Activated CD8-positive, alpha-beta T cell treated with anti-CD3 and anti-CD28 coated beads for 36 hours (primary cell): ENCODE measurements at regions not wholly inside any gene's neighbourhood (a gene's known extent, or its start where the extent isn't known, plus 50 kb on each side); places are given as distances from the start of the nearest gene placed in this dataset.

Source experiments
- ATAC-seq: fragments of 200-7000 bp; cut with Tn5 transposase; one replicate; pipeline ENCODE4 v1.10.0; 2021; ENCODE audit warnings: mild to moderate bottlenecking, moderate library complexity
- CTCF ChIA-PET: fragments of 350-600 bp; sonication (Branson Sonifier 250); formaldehyde crosslinking; loops from one replicate; lab custom pipeline; 2021; ENCODE audit warnings: antibody characterized with exemption; lab: Charles Lee
- POLR2A ChIA-PET: fragments of 350-600 bp; sonication (Branson Sonifier 250); formaldehyde crosslinking; loops from one replicate; lab custom pipeline; 2021; ENCODE audit warnings: antibody characterized with exemption; lab: Charles Lee
- DNase-seq: peaks from one replicate; pipeline ENCODE4 v3.0.0-alpha.2; 2020
- H3K27ac Mint-ChIP-seq: one replicate; pipeline ENCODE4 v1.8.0; 2021; ENCODE audit warnings: mild to moderate bottlenecking, mixed read lengths
- H3K27me3 Mint-ChIP-seq: one replicate; pipeline ENCODE4 v1.8.0; 2021; ENCODE audit warnings: mixed read lengths
- H3K36me3 Mint-ChIP-seq: one replicate; pipeline ENCODE4 v1.8.0; 2021; ENCODE audit warnings: low read depth, mixed read lengths
- H3K4me1 Mint-ChIP-seq: one replicate; pipeline ENCODE4 v1.8.0; 2021; ENCODE audit warnings: low read depth, mixed read lengths
- H3K4me3 Mint-ChIP-seq: one replicate; pipeline ENCODE4 v1.8.0; 2021; ENCODE audit warnings: mild to moderate bottlenecking, moderate library complexity, mixed read lengths
- H3K9me3 Mint-ChIP-seq: one replicate; pipeline ENCODE4 v1.8.0; 2021; ENCODE audit warnings: mixed read lengths
- intact Hi-C: fragments of 100-400 bp; cut with micrococcal nuclease; formaldehyde crosslinking; loops from one replicate; pipeline ENCODE4 v1.10.0; 2022
- TF ChIP-seq, protein P1 (sequence below): fragments of 200-600 bp; IDR thresholded peaks from one replicate; pipeline ENCODE4 v1.8.0; 2022; ENCODE audit warnings: antibody characterized with exemption, mild to moderate bottlenecking

GRCh38 chr15:66937588-66937987 is 127.8 kb upstream of the SMAD3 start:
- POLR2A ChIA-PET = no interaction called here
- CTCF ChIA-PET = interaction anchor here (1.3 kb wide), 1 partner anchor 9 kb away, joined by 6 read pairs; no protein-coding TSS in a partner anchor
- Mint-ChIP-seq H3K9me3 (peaks cover 4% of the 10 kb centered on the region), H3K36me3 (no peaks in the 10 kb centered on the region), H3K27ac (no peak overlapping the region), H3K4me1 (peaks cover 14% of the 10 kb centered on the region), H3K4me3 (no peak overlapping the region), H3K27me3 (peaks cover 2% of the 10 kb centered on the region)
- no peak for ATAC-seq
- TF ChIP-seq, protein P1, sequence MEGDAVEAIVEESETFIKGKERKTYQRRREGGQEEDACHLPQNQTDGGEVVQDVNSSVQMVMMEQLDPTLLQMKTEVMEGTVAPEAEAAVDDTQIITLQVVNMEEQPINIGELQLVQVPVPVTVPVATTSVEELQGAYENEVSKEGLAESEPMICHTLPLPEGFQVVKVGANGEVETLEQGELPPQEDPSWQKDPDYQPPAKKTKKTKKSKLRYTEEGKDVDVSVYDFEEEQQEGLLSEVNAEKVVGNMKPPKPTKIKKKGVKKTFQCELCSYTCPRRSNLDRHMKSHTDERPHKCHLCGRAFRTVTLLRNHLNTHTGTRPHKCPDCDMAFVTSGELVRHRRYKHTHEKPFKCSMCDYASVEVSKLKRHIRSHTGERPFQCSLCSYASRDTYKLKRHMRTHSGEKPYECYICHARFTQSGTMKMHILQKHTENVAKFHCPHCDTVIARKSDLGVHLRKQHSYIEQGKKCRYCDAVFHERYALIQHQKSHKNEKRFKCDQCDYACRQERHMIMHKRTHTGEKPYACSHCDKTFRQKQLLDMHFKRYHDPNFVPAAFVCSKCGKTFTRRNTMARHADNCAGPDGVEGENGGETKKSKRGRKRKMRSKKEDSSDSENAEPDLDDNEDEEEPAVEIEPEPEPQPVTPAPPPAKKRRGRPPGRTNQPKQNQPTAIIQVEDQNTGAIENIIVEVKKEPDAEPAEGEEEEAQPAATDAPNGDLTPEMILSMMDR = no peak
- no peak for DNase-seq
- intact Hi-C loops = no loop called here

DNA sequence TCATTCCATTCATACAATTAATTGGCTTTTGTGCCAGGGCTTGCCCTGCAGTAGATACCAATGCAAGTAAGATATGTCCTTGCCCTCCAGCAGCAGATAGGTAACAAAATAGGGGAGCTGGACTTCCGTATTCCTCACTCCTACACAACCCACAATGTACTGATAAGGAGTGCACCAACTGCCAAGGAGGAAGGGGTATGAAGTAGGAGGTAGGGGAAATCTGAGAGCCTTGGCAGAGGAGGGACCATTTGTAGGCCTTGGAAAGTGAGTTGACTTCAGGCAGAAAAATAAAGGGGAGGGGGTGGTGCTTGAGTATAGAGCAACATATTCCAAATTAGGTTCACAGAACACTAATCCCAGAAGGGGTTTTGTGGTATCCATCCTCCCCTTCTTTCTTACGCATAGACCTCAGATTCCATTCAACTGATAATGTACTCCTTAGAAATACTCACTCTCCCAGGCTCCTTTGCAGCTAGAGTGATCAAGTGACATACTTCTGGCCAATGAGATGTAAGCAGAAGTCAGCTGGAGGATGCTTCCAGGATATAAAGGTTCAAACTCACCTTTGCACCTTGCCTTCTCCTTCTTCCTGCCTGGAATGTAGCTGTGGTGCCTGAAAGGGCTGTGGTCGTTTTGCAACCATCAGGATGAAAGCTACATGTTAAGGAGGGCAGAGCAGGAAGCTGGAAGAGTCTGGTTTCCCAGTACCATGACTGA is 127.1 kb upstream of the SMAD3 start:
- Mint-ChIP-seq H3K9me3 (peaks cover 4% of the 10 kb centered on the region), H3K27me3 (peaks cover 2% of the 10 kb centered on the region), H3K4me1 (peaks cover 14% of the 10 kb centered on the region), H3K36me3 (no peaks in the 10 kb centered on the region), H3K4me3 (no peak overlapping the region), H3K27ac (no peak overlapping the region)
- ChIA-PET POLR2A (no interaction called here), CTCF (interaction anchor here (1.3 kb wide), 1 partner anchor 8 kb away, joined by 6 read pairs; no protein-coding TSS in a partner anchor)
- no peak for DNase-seq
- intact Hi-C loops = no loop called here
- TF ChIP-seq, protein P1 = no peak
- ATAC-seq = no peak

DNA sequence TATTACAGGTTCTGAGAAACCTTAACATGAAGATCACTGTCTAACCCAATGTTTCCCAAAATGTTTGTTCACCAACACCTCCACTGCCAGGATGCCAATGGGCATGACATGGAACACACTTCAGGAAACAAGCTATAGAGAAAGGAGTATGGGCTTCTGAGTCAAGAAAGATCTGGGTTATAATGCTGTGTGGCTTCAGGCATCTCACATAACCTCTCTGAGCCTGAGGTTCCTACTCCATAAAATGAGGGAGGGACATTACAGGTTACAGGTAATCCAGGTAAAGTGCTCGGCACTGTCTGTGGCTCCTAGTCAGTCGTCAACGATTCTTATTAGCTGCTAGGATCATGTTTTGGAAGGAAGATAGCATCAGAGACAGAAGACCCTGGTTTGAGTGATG is 126.4 kb upstream of the SMAD3 start:
- ChIA-PET POLR2A (interaction anchor here (0.6 kb wide), 1 partner anchor 36 kb away, joined by 3 read pairs; no protein-coding TSS in a partner anchor), CTCF (no interaction called here)
- TF ChIP-seq, protein P1 = no peak
- peaks cover 4% of the 10 kb centered on the region for H3K9me3 Mint-ChIP-seq
- H3K27ac Mint-ChIP-seq = no peak overlapping the region
- peaks cover 14% of the 10 kb centered on the region for H3K4me1 Mint-ChIP-seq
- H3K4me3 Mint-ChIP-seq = no peak overlapping the region
- H3K36me3 Mint-ChIP-seq = no peaks in the 10 kb centered on the region
- no peak for ATAC-seq
- no peak for DNase-seq
- peaks cover 2% of the 10 kb centered on the region for H3K27me3 Mint-ChIP-seq
- intact Hi-C loops = no loop called here

GRCh38 chr15:66939451-66940023 is 125.9 kb upstream of the SMAD3 start:
- intact Hi-C loops = loop anchor here (5.0 to 10.0 kb wide), 3 partner anchors 363 to 895 kb away; no protein-coding TSS in a partner anchor
- Mint-ChIP-seq H3K4me1 (peaks cover 14% of the 10 kb centered on the region), H3K27ac (no peak overlapping the region), H3K27me3 (no peaks in the 10 kb centered on the region), H3K9me3 (no peaks in the 10 kb centered on the region), H3K36me3 (no peaks in the 10 kb centered on the region), H3K4me3 (no peak overlapping the region)
- ChIA-PET CTCF (no interaction called here), POLR2A (interaction anchor here (0.6 kb wide), 1 partner anchor 37 kb away, joined by 3 read pairs; no protein-coding TSS in a partner anchor)
- ATAC-seq (no peak), DNase-seq (no peak)
- TF ChIP-seq, protein P1 = no peak

DNA sequence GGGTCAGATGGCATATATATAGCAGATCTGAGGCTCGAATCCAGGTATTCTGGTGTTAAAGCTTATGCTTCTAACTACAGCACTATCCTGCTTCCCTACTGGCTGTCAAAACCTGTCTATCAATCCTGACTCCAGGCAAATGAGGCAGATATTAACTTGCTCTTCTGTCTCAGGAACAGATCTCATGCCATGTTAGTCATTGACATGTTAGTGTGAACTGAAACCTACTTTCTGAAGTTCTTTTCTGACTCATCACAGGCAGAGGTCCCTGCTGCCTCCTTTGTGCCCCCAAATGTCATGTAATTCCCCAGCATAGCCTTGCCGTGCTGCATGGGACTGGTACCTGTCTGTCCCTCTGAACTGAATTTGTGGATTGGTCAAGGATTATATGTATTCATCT is 125.0 kb upstream of the SMAD3 start:
- ChIA-PET POLR2A (no interaction called here), CTCF (interaction anchor here (2.5 kb wide), 1 partner anchor 364 kb away, joined by 16 read pairs; no protein-coding TSS in a partner anchor)
- H3K4me1 Mint-ChIP-seq = peaks cover 14% of the 10 kb centered on the region
- no peak overlapping the region for H3K27ac Mint-ChIP-seq
- ATAC-seq = peak; percentile 95
- H3K27me3 Mint-ChIP-seq = no peaks in the 10 kb centered on the region
- intact Hi-C loops = loop anchor here (5.0 to 10.0 kb wide), 3 partner anchors 362 to 894 kb away; no protein-coding TSS in a partner anchor
- peak; percentile 57 for DNase-seq
- TF ChIP-seq, protein P1 = no peak
- no peaks in the 10 kb centered on the region for H3K36me3 Mint-ChIP-seq
- no peak overlapping the region for H3K4me3 Mint-ChIP-seq
- H3K9me3 Mint-ChIP-seq = no peaks in the 10 kb centered on the region
